ENCODE measurements at regions not wholly inside any gene's neighbourhood (a gene's known extent, or its start where the extent isn't known, plus 50 kb on each side); places are given as distances from the start of the nearest gene placed in this dataset.

DNA sequence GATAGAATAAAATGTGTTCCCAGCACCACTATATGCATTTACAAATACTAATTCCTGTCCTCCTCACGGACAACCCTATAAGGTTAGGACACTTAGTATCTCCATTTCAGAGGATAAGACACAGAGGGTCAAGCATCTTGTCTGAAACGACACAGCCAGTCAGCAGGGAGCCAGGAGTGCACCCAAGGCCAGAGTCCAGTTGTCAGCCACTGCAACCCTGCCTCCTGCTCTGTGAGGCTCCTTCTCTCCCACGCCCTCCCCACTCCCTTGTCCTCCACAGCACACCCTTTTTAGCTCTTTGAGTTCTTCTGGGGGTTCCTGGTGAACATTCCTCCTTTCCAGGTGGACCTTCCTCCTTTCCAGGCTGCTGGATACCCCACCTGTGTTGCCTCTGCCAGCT, 119.0 kb upstream of the TNR start:
- TF ChIP-seq, protein P1, sequence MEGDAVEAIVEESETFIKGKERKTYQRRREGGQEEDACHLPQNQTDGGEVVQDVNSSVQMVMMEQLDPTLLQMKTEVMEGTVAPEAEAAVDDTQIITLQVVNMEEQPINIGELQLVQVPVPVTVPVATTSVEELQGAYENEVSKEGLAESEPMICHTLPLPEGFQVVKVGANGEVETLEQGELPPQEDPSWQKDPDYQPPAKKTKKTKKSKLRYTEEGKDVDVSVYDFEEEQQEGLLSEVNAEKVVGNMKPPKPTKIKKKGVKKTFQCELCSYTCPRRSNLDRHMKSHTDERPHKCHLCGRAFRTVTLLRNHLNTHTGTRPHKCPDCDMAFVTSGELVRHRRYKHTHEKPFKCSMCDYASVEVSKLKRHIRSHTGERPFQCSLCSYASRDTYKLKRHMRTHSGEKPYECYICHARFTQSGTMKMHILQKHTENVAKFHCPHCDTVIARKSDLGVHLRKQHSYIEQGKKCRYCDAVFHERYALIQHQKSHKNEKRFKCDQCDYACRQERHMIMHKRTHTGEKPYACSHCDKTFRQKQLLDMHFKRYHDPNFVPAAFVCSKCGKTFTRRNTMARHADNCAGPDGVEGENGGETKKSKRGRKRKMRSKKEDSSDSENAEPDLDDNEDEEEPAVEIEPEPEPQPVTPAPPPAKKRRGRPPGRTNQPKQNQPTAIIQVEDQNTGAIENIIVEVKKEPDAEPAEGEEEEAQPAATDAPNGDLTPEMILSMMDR (optimal IDR thresholded peaks at IDR 0.05 in 1 of 3, IDR thresholded peaks at IDR 0.05 in 1 of 3, conservative IDR thresholded peaks at IDR 0.05 in 1 of 3; ENCODE audit: extremely low read depth in 1 of 3, insufficient read depth in 2 of 3, low read length in 3 of 3), result no peak
- TF ChIP-seq EZH2 (IDR thresholded peaks at IDR 0.05; ENCODE audit: low read length), result no peak
